ENCODE measurements at regions not wholly inside any gene's neighbourhood (a gene's known extent, or its start where the extent isn't known, plus 50 kb on each side); places are given as distances from the start of the nearest gene placed in this dataset.

DNA sequence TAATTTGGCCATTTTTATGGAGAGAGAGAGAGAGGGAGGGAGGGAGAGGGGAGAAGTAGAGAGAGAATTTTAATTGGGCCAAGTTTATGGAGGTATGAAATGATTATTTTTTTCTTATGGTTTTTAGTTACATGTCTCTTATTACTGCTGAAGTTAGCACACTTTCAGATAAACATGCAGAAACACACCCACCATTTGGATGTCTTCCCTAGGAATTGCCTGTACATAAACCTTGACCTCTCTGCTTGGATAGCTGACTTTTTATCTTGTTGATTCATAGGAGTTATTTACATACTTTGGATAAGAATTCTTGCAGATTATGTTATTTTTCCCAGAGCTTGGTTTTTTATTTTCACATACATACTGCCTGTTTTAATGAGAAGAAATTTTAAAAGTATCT, 310.2 kb upstream of the ADAMTS5 start:
- TF ChIP-seq, protein P1, sequence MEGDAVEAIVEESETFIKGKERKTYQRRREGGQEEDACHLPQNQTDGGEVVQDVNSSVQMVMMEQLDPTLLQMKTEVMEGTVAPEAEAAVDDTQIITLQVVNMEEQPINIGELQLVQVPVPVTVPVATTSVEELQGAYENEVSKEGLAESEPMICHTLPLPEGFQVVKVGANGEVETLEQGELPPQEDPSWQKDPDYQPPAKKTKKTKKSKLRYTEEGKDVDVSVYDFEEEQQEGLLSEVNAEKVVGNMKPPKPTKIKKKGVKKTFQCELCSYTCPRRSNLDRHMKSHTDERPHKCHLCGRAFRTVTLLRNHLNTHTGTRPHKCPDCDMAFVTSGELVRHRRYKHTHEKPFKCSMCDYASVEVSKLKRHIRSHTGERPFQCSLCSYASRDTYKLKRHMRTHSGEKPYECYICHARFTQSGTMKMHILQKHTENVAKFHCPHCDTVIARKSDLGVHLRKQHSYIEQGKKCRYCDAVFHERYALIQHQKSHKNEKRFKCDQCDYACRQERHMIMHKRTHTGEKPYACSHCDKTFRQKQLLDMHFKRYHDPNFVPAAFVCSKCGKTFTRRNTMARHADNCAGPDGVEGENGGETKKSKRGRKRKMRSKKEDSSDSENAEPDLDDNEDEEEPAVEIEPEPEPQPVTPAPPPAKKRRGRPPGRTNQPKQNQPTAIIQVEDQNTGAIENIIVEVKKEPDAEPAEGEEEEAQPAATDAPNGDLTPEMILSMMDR (IDR thresholded peaks at IDR 0.05) = no peak
- TF ChIP-seq POLR2A (IDR thresholded peaks at IDR 0.05) = no peak
